SK-N-SH (cell line): ENCODE measurements at regions not wholly inside any gene's neighbourhood (a gene's known extent, or its start where the extent isn't known, plus 50 kb on each side); places are given as distances from the start of the nearest gene placed in this dataset.

Experiments used
- CTCF ChIA-PET: fragments of 300-600, 350-600 bp; formaldehyde crosslinking; extraction: SDS; loops from one replicate; lab custom pipeline; 2021; lab: Yijun Ruan, JAX
- POLR2A ChIA-PET: fragments of 350-600 bp; sonication (Branson Sonifier 250); formaldehyde crosslinking; extraction: SDS; loops from one replicate; lab custom pipeline; 2020; ENCODE audit warnings: antibody characterized with exemption, inconsistent platforms; lab: Yijun Ruan, JAX
- DNase-seq: peaks from one replicate; pipeline ENCODE4 v3.0.0; 2012
- H2AFZ ChIP-seq: fragments of 200-600 bp; sonication (generic); 2 replicates; pipeline ENCODE4 v1.8.1; 2016; ENCODE audit warnings: antibody characterized with exemption, mild to moderate bottlenecking, low read depth
- H3F3A ChIP-seq: fragments of 200-600 bp; sonication (generic); replicated peaks from 2 replicates; pipeline ENCODE3; 2016; ENCODE audit warnings: antibody characterized with exemption, mild to moderate bottlenecking; ENCODE audit not compliant: insufficient read depth
- H3K27ac ChIP-seq, 2 experiments: fragments of 200-500 bp in 1 of 2; fragments of 200-600 bp in 1 of 2; sonication (Bioruptor generic) in 1 of 2; sonication (generic), shearing (Covaris generic) in 1 of 2; 2 replicates each; pipeline versions ENCODE4 v1.5.1 to v1.6.1; 2014 to 2016; ENCODE audit warnings: low read depth in 2 of 2, inconsistent platforms in 1 of 2, low read length in 1 of 2, mild to moderate bottlenecking in 1 of 2, mixed read lengths in 1 of 2
- H3K27me3 ChIP-seq: fragments of 200-600 bp; sonication (generic), shearing (Covaris generic); 2 replicates; pipeline ENCODE4 v1.6.1; 2016; ENCODE audit warnings: mixed run types; ENCODE audit not compliant: insufficient read depth
- H3K36me3 ChIP-seq, 2 experiments: fragments of 200-500 bp in 1 of 2; fragments of 200-600 bp in 1 of 2; sonication (Bioruptor generic) in 1 of 2; sonication (generic) in 1 of 2; replicated peaks in 1 of 2; 2 replicates each; pipeline versions ENCODE3 to v1.5.1; 2014 to 2016; ENCODE audit warnings: low read length in 1 of 2, mild to moderate bottlenecking in 1 of 2; ENCODE audit not compliant: insufficient read depth in 2 of 2, control insufficient read depth in 1 of 2
- H3K4me1 ChIP-seq, 2 experiments: fragments of 200-500 bp in 1 of 2; fragments of 200-600 bp in 1 of 2; sonication (Bioruptor generic) in 1 of 2; sonication (generic), shearing (Covaris generic) in 1 of 2; 2 replicates each; pipeline versions ENCODE4 v1.5.1 to v1.6.1; 2014 to 2016; ENCODE audit warnings: low read depth in 1 of 2, low read length in 1 of 2, mixed run types in 1 of 2; ENCODE audit not compliant: insufficient read depth in 2 of 2, control insufficient read depth in 1 of 2
- H3K4me2 ChIP-seq: fragments of 200-600 bp; sonication (generic), shearing (Covaris generic); 2 replicates; pipeline ENCODE4 v1.6.1; 2017; ENCODE audit warnings: mixed run types
- H3K4me3 ChIP-seq, 2 experiments: fragments of 200-500 bp in 1 of 2; fragments of 200-600 bp in 1 of 2; sonication (Bioruptor generic) in 1 of 2; sonication (generic), shearing (Covaris generic) in 1 of 2; 2 replicates each; pipeline versions ENCODE4 v1.5.1 to v1.8.1; 2014 to 2016; ENCODE audit warnings: low read depth in 2 of 2, inconsistent platforms in 1 of 2, low read length in 1 of 2, mild to moderate bottlenecking in 1 of 2, mixed read lengths in 1 of 2, moderate library complexity in 1 of 2
- H3K79me2 ChIP-seq: fragments of 200-600 bp; sonication (generic); 2 replicates; pipeline ENCODE4 v1.8.1; 2017; ENCODE audit warnings: mild to moderate bottlenecking; ENCODE audit not compliant: insufficient read depth
- H3K9ac ChIP-seq: fragments of 200-600 bp; sonication (generic); 2 replicates; pipeline ENCODE4 v1.6.1; 2017; ENCODE audit warnings: mixed run types
- H3K9me2 ChIP-seq: fragments of 200-600 bp; sonication (generic); 2 replicates; pipeline ENCODE4 v1.6.1; 2017; ENCODE audit warnings: mixed run types
- H3K9me3 ChIP-seq: fragments of 200-600 bp; sonication (generic); 2 replicates; pipeline ENCODE4 v1.6.1; 2017; ENCODE audit warnings: mixed run types, mild to moderate bottlenecking, moderate library complexity
- H4K20me1 ChIP-seq: fragments of 200-600 bp; sonication (generic); 2 replicates; pipeline ENCODE4 v1.6.1; 2017; ENCODE audit warnings: mild to moderate bottlenecking, mixed run types; ENCODE audit not compliant: insufficient read depth
- EP300 ChIP-seq, 2 experiments: IDR thresholded peaks; 2 replicates each; pipeline versions ENCODE4 v1.4.0 to v1.6.1; 2012; ENCODE audit warnings: borderline replicate concordance in 1 of 2, low read depth in 1 of 2, low read length in 1 of 2
- GABPA ChIP-seq: IDR thresholded peaks from 2 replicates; pipeline ENCODE4 v1.4.0; 2012; ENCODE audit warnings: low read depth, mild to moderate bottlenecking
- GATA2 ChIP-seq: sonication (generic); formaldehyde crosslinking; IDR thresholded peaks from 2 replicates; pipeline ENCODE4 v1.5.0; 2020; ENCODE audit warnings: mild to moderate bottlenecking, missing genetic modification reagents
- RAD21 ChIP-seq: IDR thresholded peaks from 2 replicates; pipeline ENCODE4 v1.6.1; 2012; ENCODE audit warnings: mild to moderate bottlenecking, low read length
- SMC3 ChIP-seq: IDR thresholded peaks from 2 replicates; pipeline ENCODE4 v1.6.1; 2012; ENCODE audit warnings: low read depth, low read length, improper control_type of control experiment
- WGBS: methylation state at CpG from one replicate; pipeline ENCODE4 v1.1.6; 2017; ENCODE audit warnings: low lambda C conversion rate; 5-methylcytosine and 5-hydroxymethylcytosine counted together
- TF ChIP-seq, protein P1 (sequence below): IDR thresholded peaks from 2 replicates; pipeline ENCODE4 v1.4.0; 2012; ENCODE audit warnings: low read depth, borderline replicate concordance
- TF ChIP-seq, protein P2 (sequence below): IDR thresholded peaks from 2 replicates; pipeline ENCODE4; 2012
- TF ChIP-seq, protein P3 (sequence below): IDR thresholded peaks from 2 replicates; pipeline ENCODE4 v1.6.1; 2012; ENCODE audit warnings: mild to moderate bottlenecking, low read depth, low read length, moderate library complexity

DNA sequence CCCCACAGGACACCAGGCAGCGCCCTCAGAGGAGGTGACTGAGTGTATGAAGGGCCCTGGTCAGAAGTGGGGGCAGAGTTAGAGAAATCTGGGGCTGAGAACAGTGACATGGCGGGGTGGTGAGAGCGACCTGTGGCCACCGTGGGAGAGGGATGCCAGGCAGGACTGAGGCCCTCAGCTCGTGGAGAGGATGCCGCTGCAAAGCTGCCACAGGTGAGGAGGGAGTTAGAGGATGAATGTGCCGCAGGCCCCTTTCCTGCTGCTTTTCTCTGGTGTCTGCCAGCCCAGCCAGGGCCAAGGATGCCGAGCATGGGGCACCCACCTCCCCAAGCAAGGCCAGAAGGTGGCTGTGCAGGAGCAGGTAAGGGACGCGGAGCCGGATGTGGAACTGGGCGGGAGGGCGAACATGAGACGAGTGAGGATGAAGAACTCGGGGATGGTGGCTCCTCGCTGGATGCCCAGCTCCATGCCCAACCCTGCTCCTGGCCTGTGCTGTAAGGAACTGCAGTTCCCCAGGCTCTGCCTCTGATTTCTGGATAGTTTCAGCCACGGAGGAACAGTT, 269.2 kb upstream of the HDAC4 start:
- H3K4me2 ChIP-seq: no peak overlapping the region
- no peaks in the 10 kb centered on the region for H3K9me2 ChIP-seq
- H3K27ac ChIP-seq: no peak overlapping the region
- H3F3A ChIP-seq: no peaks in the 10 kb centered on the region
- CTCF ChIA-PET: interaction anchor here (0.9 to 1.3 kb wide), 4 partner anchors 33 to 395 kb away, joined by 3 read pairs; no protein-coding TSS in a partner anchor
- DNase-seq: no peak
- TF ChIP-seq, protein P1, sequence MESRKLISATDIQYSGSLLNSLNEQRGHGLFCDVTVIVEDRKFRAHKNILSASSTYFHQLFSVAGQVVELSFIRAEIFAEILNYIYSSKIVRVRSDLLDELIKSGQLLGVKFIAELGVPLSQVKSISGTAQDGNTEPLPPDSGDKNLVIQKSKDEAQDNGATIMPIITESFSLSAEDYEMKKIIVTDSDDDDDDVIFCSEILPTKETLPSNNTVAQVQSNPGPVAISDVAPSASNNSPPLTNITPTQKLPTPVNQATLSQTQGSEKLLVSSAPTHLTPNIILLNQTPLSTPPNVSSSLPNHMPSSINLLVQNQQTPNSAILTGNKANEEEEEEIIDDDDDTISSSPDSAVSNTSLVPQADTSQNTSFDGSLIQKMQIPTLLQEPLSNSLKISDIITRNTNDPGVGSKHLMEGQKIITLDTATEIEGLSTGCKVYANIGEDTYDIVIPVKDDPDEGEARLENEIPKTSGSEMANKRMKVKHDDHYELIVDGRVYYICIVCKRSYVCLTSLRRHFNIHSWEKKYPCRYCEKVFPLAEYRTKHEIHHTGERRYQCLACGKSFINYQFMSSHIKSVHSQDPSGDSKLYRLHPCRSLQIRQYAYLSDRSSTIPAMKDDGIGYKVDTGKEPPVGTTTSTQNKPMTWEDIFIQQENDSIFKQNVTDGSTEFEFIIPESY: no peak
- TF ChIP-seq GATA2 (CRISPR knock-in tag): no peak
- TF ChIP-seq, protein P2, sequence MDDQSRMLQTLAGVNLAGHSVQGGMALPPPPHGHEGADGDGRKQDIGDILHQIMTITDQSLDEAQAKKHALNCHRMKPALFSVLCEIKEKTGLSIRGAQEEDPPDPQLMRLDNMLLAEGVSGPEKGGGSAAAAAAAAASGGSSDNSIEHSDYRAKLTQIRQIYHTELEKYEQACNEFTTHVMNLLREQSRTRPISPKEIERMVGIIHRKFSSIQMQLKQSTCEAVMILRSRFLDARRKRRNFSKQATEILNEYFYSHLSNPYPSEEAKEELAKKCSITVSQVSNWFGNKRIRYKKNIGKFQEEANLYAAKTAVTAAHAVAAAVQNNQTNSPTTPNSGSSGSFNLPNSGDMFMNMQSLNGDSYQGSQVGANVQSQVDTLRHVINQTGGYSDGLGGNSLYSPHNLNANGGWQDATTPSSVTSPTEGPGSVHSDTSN: no peak
- TF ChIP-seq, protein P3, sequence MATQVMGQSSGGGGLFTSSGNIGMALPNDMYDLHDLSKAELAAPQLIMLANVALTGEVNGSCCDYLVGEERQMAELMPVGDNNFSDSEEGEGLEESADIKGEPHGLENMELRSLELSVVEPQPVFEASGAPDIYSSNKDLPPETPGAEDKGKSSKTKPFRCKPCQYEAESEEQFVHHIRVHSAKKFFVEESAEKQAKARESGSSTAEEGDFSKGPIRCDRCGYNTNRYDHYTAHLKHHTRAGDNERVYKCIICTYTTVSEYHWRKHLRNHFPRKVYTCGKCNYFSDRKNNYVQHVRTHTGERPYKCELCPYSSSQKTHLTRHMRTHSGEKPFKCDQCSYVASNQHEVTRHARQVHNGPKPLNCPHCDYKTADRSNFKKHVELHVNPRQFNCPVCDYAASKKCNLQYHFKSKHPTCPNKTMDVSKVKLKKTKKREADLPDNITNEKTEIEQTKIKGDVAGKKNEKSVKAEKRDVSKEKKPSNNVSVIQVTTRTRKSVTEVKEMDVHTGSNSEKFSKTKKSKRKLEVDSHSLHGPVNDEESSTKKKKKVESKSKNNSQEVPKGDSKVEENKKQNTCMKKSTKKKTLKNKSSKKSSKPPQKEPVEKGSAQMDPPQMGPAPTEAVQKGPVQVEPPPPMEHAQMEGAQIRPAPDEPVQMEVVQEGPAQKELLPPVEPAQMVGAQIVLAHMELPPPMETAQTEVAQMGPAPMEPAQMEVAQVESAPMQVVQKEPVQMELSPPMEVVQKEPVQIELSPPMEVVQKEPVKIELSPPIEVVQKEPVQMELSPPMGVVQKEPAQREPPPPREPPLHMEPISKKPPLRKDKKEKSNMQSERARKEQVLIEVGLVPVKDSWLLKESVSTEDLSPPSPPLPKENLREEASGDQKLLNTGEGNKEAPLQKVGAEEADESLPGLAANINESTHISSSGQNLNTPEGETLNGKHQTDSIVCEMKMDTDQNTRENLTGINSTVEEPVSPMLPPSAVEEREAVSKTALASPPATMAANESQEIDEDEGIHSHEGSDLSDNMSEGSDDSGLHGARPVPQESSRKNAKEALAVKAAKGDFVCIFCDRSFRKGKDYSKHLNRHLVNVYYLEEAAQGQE: no peak
- WGBS: 54% methylated on average over 13 of the region's 17 CpGs
- H2AFZ ChIP-seq: no peak overlapping the region
- no peaks in the 10 kb centered on the region for H3K79me2 ChIP-seq
- H4K20me1 ChIP-seq: no peaks in the 10 kb centered on the region
- no peaks in the 10 kb centered on the region for H3K9me3 ChIP-seq
- no peaks in the 10 kb centered on the region for H3K27me3 ChIP-seq
- H3K36me3 ChIP-seq: no peaks in the 10 kb centered on the region
- no peak overlapping the region for H3K4me3 ChIP-seq
- no peak overlapping the region for H3K9ac ChIP-seq
- POLR2A ChIA-PET: no interaction called here
- H3K4me1 ChIP-seq: peaks cover 0 to 29% of the 10 kb centered on the region in 2 experiments; a peak in 1 of 4 replicates

DNA sequence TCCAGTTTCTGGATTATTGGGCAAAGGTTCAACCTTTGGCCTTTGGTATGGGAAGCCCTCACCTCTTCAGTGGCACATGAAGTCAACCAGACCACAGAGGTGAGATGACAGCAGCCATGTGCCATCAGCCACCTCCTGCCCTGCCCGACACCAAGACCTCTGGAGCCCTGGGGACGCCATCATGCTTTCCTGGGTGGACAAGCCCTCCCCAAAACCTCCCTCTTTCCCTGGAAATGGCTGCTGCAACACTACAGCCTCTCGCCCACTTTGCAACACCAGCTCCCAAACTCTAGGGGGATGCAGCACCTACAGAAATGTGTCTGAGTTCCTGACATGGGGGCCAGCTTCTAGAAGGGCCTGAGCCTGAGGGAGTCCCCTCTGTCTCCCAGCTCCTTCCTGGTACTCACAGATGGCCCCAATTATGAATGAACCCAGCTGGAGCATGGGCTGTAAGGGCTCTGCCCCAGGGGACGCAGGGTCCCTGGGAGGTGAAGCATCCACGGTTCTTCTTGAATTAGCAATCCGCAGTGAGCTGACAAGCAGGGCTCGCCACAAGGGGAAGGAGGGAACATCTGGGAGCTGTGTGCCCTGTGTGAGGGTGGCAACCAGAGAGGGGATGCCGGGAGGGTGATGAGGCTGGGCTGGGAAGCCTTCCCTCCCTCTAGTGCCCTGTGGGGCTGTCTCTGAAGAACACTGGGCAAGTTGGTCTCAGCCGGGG, 268.5 kb upstream of the HDAC4 start:
- CTCF ChIA-PET: interaction anchor here (0.9 to 1.3 kb wide), 5 partner anchors 33 to 394 kb away, joined by 3 read pairs; no protein-coding TSS in a partner anchor
- POLR2A ChIA-PET: no interaction called here

More for the DNA sequence above, 268.5 kb upstream of the HDAC4 start:
- H3K4me2 ChIP-seq: no peak overlapping the region
- H3K9me2 ChIP-seq: no peaks in the 10 kb centered on the region
- H3K27me3 ChIP-seq: no peaks in the 10 kb centered on the region
- no peak overlapping the region for H3K27ac ChIP-seq
- H3F3A ChIP-seq: no peaks in the 10 kb centered on the region
- no peak overlapping the region for H2AFZ ChIP-seq
- H3K4me1 ChIP-seq: peaks cover 0 to 29% of the 10 kb centered on the region in 2 experiments; a peak in 1 of 4 replicates
- 21% methylated on average over 8 of the region's 9 CpGs for WGBS
- no peaks in the 10 kb centered on the region for H3K9me3 ChIP-seq
- no peak overlapping the region for H3K9ac ChIP-seq
- no peak overlapping the region for H3K4me3 ChIP-seq
- peak; percentile 72 for DNase-seq
- H4K20me1 ChIP-seq: no peaks in the 10 kb centered on the region
- no peaks in the 10 kb centered on the region for H3K36me3 ChIP-seq
- peak; percentile 36 for TF ChIP-seq RAD21
- TF ChIP-seq EP300 (IDR thresholded peaks at IDR 0.05; ENCODE audit: borderline replicate concordance in 1 of 2, low read depth in 1 of 2, low read length in 1 of 2): 0 out of 4 replicates have a peak, but pooled peaks of 1 of the 2 experiments have one; percentile 27
- no peak for TF ChIP-seq GABPA
- 0 out of 2 replicates have a peak, but pooled peaks have one; percentile 6 for TF ChIP-seq SMC3
- H3K79me2 ChIP-seq: no peaks in the 10 kb centered on the region
